Prostate gland (tissue), 2 donors: ENCODE measurements at regions not wholly inside any gene's neighbourhood (a gene's known extent, or its start where the extent isn't known, plus 50 kb on each side); places are given as distances from the start of the nearest gene placed in this dataset.

ENCODE experiments used
- DNase-seq: peaks from one replicate; pipeline ENCODE4 v3.0.0-alpha.2; 2019; ENCODE audit warnings: low spot score
- H3K27ac ChIP-seq, 2 donors: fragments of 200-600 bp; sonication (generic); 2 replicates each; pipeline ENCODE4 v1.5.1; 2017 to 2019
- H3K27me3 ChIP-seq: fragments of 200-600 bp; sonication (generic); replicated peaks from 2 replicates; pipeline ENCODE4 v1.5.1; 2019; ENCODE audit not compliant: insufficient read depth
- H3K36me3 ChIP-seq, 2 donors: fragments of 200-600 bp; sonication (generic); 1 replicate in 1 of 2; 2 replicates in 1 of 2; pipeline versions ENCODE4 v1.5.1 to v1.8.1; 2017 to 2019
- H3K4me1 ChIP-seq: fragments of 200-600 bp; sonication (generic); replicated peaks from 2 replicates; pipeline ENCODE4 v1.5.1; 2019
- H3K4me3 ChIP-seq, 2 donors: fragments of 200-600 bp; sonication (generic); 2 replicates each; pipeline ENCODE4 v1.5.1; 2017 to 2019
- H3K9me3 ChIP-seq: fragments of 200-600 bp; sonication (generic); 2 replicates; pipeline ENCODE4 v1.5.1; 2017
- POLR2A ChIP-seq: fragments of 450-650 bp; IDR thresholded peaks from one replicate; pipeline ENCODE4 v1.6.1; 2016; ENCODE audit warnings: antibody characterized with exemption, mild to moderate bottlenecking
- POLR2AphosphoS5 ChIP-seq: sonication (generic); formaldehyde crosslinking; IDR thresholded peaks from one replicate; pipeline ENCODE4 v1.6.1; 2017; ENCODE audit warnings: antibody characterized with exemption
- WGBS: methylation state at CpG from one replicate; pipeline ENCODE4 v1.1.5; 2018; 5-methylcytosine and 5-hydroxymethylcytosine counted together
- intact Hi-C: fragments of 100-400 bp; cut with DNase I; formaldehyde crosslinking; loops from one replicate; pipeline ENCODE4 v1.14.2; 2022
- TF ChIP-seq, protein P1 (sequence below), 4 experiments: fragments of 200-600 bp in 2 of 4; fragments of 450-650 bp in 2 of 4; sonication (generic) in 2 of 4; IDR thresholded peaks; 1 replicate in 3 of 4; 2 replicates in 1 of 4; pipeline ENCODE4 v1.5.1; 2016 to 2019; ENCODE audit warnings: antibody characterized with exemption in 4 of 4, mild to moderate bottlenecking in 2 of 4, moderate library complexity in 2 of 4

DNA sequence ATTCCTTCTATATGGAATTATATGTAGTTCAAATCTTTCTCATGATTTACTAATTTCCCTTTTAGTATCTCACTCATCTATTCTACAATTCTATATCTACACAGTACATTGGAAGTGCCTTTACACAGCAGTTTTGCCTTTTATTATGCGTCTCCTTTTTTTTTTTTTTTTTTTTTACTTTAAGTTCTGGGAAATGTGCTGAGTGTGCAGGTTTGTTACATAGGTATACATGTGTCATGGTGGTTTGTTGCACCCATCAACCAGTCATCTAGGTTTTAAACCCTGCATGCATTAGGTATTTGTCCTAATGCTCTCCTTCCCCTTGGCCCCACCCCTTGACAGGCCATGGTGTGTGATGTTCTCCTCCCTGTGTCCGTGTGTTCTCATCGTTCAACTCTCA lies 1150.1 kb upstream of the PRR20A start:
- DNase-seq = no peak
- WGBS = 93% methylated on average over 3 of the region's 3 CpGs
- no peak for TF ChIP-seq POLR2A
- TF ChIP-seq POLR2AphosphoS5 = no peak
- TF ChIP-seq, protein P1, sequence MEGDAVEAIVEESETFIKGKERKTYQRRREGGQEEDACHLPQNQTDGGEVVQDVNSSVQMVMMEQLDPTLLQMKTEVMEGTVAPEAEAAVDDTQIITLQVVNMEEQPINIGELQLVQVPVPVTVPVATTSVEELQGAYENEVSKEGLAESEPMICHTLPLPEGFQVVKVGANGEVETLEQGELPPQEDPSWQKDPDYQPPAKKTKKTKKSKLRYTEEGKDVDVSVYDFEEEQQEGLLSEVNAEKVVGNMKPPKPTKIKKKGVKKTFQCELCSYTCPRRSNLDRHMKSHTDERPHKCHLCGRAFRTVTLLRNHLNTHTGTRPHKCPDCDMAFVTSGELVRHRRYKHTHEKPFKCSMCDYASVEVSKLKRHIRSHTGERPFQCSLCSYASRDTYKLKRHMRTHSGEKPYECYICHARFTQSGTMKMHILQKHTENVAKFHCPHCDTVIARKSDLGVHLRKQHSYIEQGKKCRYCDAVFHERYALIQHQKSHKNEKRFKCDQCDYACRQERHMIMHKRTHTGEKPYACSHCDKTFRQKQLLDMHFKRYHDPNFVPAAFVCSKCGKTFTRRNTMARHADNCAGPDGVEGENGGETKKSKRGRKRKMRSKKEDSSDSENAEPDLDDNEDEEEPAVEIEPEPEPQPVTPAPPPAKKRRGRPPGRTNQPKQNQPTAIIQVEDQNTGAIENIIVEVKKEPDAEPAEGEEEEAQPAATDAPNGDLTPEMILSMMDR (IDR thresholded peaks at IDR 0.05) = no peak
- intact Hi-C loops = no loop called here
- H3K27me3 ChIP-seq = no peaks in the 10 kb centered on the region
- H3K4me3 ChIP-seq = no peak overlapping the region
- H3K9me3 ChIP-seq = no peaks in the 10 kb centered on the region
- H3K27ac ChIP-seq = no peak overlapping the region
- H3K36me3 ChIP-seq = no peaks in the 10 kb centered on the region
- no peaks in the 10 kb centered on the region for H3K4me1 ChIP-seq

DNA sequence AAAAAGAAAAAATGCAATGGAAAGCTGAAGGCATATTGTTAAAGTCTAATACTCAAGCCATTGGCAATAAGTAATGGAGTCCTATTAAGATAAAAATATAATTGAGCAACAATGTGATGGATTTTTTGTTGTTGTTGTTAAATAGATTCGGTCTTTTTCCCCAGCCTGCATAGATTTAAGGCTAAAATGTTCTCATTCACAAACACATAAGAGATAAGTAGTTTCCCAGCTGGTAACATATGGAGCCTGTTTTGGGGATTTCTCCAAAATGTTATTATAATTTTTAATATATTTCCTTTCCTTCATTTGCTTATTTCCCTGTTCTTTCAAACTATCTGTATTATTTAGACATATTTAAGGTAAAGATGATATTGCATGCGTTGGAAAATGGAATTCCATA lies 1149.1 kb upstream of the PRR20A start:
- 76% methylated on average over 2 of the region's 2 CpGs for WGBS
- TF ChIP-seq POLR2A (no peak), POLR2AphosphoS5 (no peak)
- TF ChIP-seq, protein P1 (IDR thresholded peaks at IDR 0.05) = no peak
- Histone ChIP-seq H3K36me3 (no peaks in the 10 kb centered on the region), H3K9me3 (no peaks in the 10 kb centered on the region), H3K4me3 (no peak overlapping the region), H3K4me1 (no peaks in the 10 kb centered on the region), H3K27ac (no peak overlapping the region), H3K27me3 (no peaks in the 10 kb centered on the region)
- intact Hi-C loops = no loop called here
- no peak for DNase-seq

DNA sequence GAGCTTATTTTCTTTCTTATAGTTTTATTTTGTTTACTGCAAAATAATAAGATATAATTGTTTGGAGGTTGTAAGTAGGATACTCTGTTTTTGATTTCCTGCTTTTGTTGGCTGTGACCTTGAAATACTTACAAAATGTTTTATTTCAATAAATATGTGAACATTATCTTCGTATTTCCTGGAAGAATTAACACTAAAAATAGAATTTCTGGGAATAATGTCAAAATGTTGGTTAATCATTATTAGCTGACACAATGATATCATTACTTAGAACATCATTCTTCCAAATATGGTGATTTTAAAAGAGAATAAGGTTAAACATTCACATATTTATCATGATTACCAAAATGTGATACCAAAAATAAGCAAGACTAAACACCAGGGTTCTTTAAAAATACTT lies 1148.6 kb upstream of the PRR20A start:
- 38% methylated on average over 1 of the region's 1 CpG for WGBS
- Histone ChIP-seq H3K27ac (no peak overlapping the region), H3K4me1 (no peaks in the 10 kb centered on the region), H3K4me3 (no peak overlapping the region), H3K27me3 (no peaks in the 10 kb centered on the region), H3K36me3 (no peaks in the 10 kb centered on the region), H3K9me3 (no peaks in the 10 kb centered on the region)
- intact Hi-C loops = no loop called here
- no peak for DNase-seq
- TF ChIP-seq POLR2AphosphoS5 = no peak
- TF ChIP-seq, protein P1 (IDR thresholded peaks at IDR 0.05) = no peak
- no peak for TF ChIP-seq POLR2A

DNA sequence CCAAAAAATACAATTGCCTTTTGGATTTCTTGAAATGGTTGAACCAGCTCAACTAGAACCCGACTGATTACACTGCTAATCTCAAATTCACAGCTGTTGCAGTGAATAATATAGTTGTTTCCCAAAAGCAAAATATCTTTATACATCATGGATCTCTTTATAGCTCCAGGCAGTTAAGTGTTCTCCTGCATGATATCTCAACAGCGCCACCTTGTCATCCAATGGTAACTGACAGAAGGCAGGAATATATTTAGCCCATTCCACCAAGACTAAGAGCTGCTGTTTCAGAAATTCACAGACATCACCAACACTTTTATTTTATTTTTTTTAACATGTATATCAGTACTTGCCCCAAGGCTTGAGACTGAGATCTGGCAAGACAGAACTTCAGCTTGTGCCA lies 1141.0 kb upstream of the PRR20A start:
- no peak for TF ChIP-seq POLR2A
- TF ChIP-seq, protein P1 (IDR thresholded peaks at IDR 0.05) = no peak
- TF ChIP-seq POLR2AphosphoS5 = no peak
- DNase-seq = no peak
- H3K4me1 ChIP-seq = no peaks in the 10 kb centered on the region
- 81% methylated on average over 2 of the region's 2 CpGs for WGBS
- no peak overlapping the region for H3K4me3 ChIP-seq
- H3K27me3 ChIP-seq = no peaks in the 10 kb centered on the region
- no peak overlapping the region for H3K27ac ChIP-seq
- intact Hi-C loops = no loop called here
- no peaks in the 10 kb centered on the region for H3K36me3 ChIP-seq
- no peaks in the 10 kb centered on the region for H3K9me3 ChIP-seq

- H3K9me3 ChIP-seq = no peaks in the 10 kb centered on the region
- intact Hi-C loops = no loop called here
- 92% methylated on average over 2 of the region's 2 CpGs for WGBS
- no peak overlapping the region for H3K4me3 ChIP-seq
- no peak overlapping the region for H3K27ac ChIP-seq
- no peaks in the 10 kb centered on the region for H3K27me3 ChIP-seq
- no peaks in the 10 kb centered on the region for H3K4me1 ChIP-seq
- no peaks in the 10 kb centered on the region for H3K36me3 ChIP-seq
- TF ChIP-seq POLR2A (no peak), POLR2AphosphoS5 (no peak)
- TF ChIP-seq, protein P1 (IDR thresholded peaks at IDR 0.05) = no peak
- no peak for DNase-seq
Observed at GRCh38 chr13:56009418-56009817, 1131.3 kb upstream of the PRR20A start.
